Neural cell (in vitro differentiated cells): ENCODE measurements at regions not wholly inside any gene's neighbourhood (a gene's known extent, or its start where the extent isn't known, plus 50 kb on each side); places are given as distances from the start of the nearest gene placed in this dataset.

ENCODE experiments used
- H2AFZ ChIP-seq: fragments of 200-600, 300-800 bp; sonication (generic), shearing (Covaris generic); 2 replicates; pipeline ENCODE4 v1.6.0; 2014; ENCODE audit warnings: low read depth, mild to moderate bottlenecking, antibody characterized with exemption, low read length, moderate library complexity
- H3F3A ChIP-seq: fragments of 200-600 bp; shearing (Covaris generic); 2 replicates; pipeline ENCODE4 v1.6.1; 2016; ENCODE audit warnings: mild to moderate bottlenecking, moderate library complexity, mixed read lengths, antibody characterized with exemption, low read length; ENCODE audit not compliant: insufficient read depth, poor library complexity, severe bottlenecking
- H3K27ac ChIP-seq: fragments of 200-600, 300-800 bp; sonication (generic), shearing (Covaris generic); 2 replicates; pipeline ENCODE4 v1.5.1; 2014; ENCODE audit warnings: mild to moderate bottlenecking, low read length, moderate library complexity
- H3K27me3 ChIP-seq: fragments of 300-800, 200-600 bp; sonication (generic), shearing (Covaris generic); 2 replicates; pipeline ENCODE4 v1.6.0; 2014; ENCODE audit warnings: mild to moderate bottlenecking, low read depth, low read length, moderate library complexity; ENCODE audit not compliant: insufficient read depth
- H3K36me3 ChIP-seq: fragments of 300-800, 200-600 bp; sonication (generic), shearing (Covaris generic); 2 replicates; pipeline ENCODE4 v1.5.1; 2014; ENCODE audit warnings: mild to moderate bottlenecking, antibody characterized with exemption, low read length, moderate library complexity; ENCODE audit not compliant: insufficient read depth
- H3K4me2 ChIP-seq: fragments of 300-800, 200-600 bp; sonication (generic), shearing (Covaris generic); 2 replicates; pipeline ENCODE4 v1.6.0; 2014; ENCODE audit warnings: mild to moderate bottlenecking, low read length
- H3K4me3 ChIP-seq: fragments of 300-800, 200-600 bp; sonication (generic), shearing (Covaris generic); 2 replicates; pipeline ENCODE4 v1.5.1; 2014; ENCODE audit warnings: mild to moderate bottlenecking, low read length, moderate library complexity
- H3K79me2 ChIP-seq: fragments of 200-600 bp; shearing (Covaris generic); replicated peaks from 2 replicates; pipeline ENCODE4 v1.6.0; 2014; ENCODE audit warnings: mild to moderate bottlenecking, low read length, moderate library complexity; ENCODE audit not compliant: insufficient read depth
- H3K9ac ChIP-seq: fragments of 300-800, 200-600 bp; sonication (generic), shearing (Covaris generic); 2 replicates; pipeline ENCODE4 v1.6.1; 2016; ENCODE audit warnings: mild to moderate bottlenecking, low read length, mixed read lengths
- H3K9me2 ChIP-seq: fragments of 200-600 bp; shearing (Covaris generic); 2 replicates; pipeline ENCODE4 v1.6.1; 2016; ENCODE audit warnings: mild to moderate bottlenecking, low read length, mixed read lengths; ENCODE audit not compliant: insufficient read depth
- H3K9me3 ChIP-seq: fragments of 200-600, 300-800 bp; sonication (generic), shearing (Covaris generic); 2 replicates; pipeline ENCODE4 v1.6.1; 2016; ENCODE audit warnings: mild to moderate bottlenecking, mixed run types, low read length, moderate library complexity, mixed read lengths
- H4K20me1 ChIP-seq: fragments of 200-600 bp; shearing (Covaris generic); 2 replicates; pipeline ENCODE4 v1.6.1; 2016; ENCODE audit warnings: mild to moderate bottlenecking, mixed run types; ENCODE audit not compliant: insufficient read depth
- CTCF ChIP-seq: fragments of 450-650 bp; IDR thresholded peaks from 2 replicates; pipeline ENCODE4 v1.5.1; 2014; ENCODE audit warnings: antibody characterized with exemption, mild to moderate bottlenecking, moderate library complexity; ENCODE audit not compliant: poor library complexity, severe bottlenecking
- EP300 ChIP-seq: fragments of 450-650 bp; conservative IDR thresholded peaks from 2 replicates; pipeline ENCODE4 v1.6.1; 2014; ENCODE audit warnings: antibody characterized with exemption, mild to moderate bottlenecking, moderate library complexity; ENCODE audit not compliant: poor library complexity, severe bottlenecking
- EZH2 ChIP-seq: fragments of 200-600, 300-800 bp; shearing (Covaris generic), sonication (generic); IDR thresholded peaks from 2 replicates; pipeline ENCODE4 v1.6.1; 2014; ENCODE audit warnings: antibody characterized with exemption, low read length, borderline replicate concordance, mild to moderate bottlenecking; ENCODE audit not compliant: insufficient read depth, poor library complexity, severe bottlenecking
- MXI1 ChIP-seq: fragments of 450-650 bp; conservative IDR thresholded peaks from 2 replicates; pipeline ENCODE4 v1.6.1; 2014; ENCODE audit warnings: antibody characterized with exemption, mild to moderate bottlenecking; ENCODE audit not compliant: poor library complexity, severe bottlenecking
- POLR2AphosphoS5 ChIP-seq: IDR thresholded peaks from 2 replicates; pipeline ENCODE4 v1.6.1; 2012
- RAD21 ChIP-seq: fragments of 450-650 bp; conservative IDR thresholded peaks from 2 replicates; pipeline ENCODE4 v1.6.1; 2014; ENCODE audit warnings: antibody characterized with exemption, mild to moderate bottlenecking, moderate library complexity
- REST ChIP-seq: IDR thresholded peaks from 2 replicates; pipeline ENCODE4 v1.6.1; 2012; ENCODE audit warnings: borderline replicate concordance
- SMC3 ChIP-seq: fragments of 450-650 bp; conservative IDR thresholded peaks from 2 replicates; pipeline ENCODE4 v1.6.1; 2014; ENCODE audit warnings: antibody characterized with exemption, mild to moderate bottlenecking, moderate library complexity; ENCODE audit not compliant: poor library complexity
- TAF1 ChIP-seq: IDR thresholded peaks from 2 replicates; pipeline ENCODE4 v1.6.1; 2012; ENCODE audit warnings: low read depth

GRCh38 chr5:67648201-67648671 lies 451.6 kb upstream of the CD180 start:
- Histone ChIP-seq H3K27ac (no peak overlapping the region), H3K9me3 (no peaks in the 10 kb centered on the region), H3K79me2 (no peaks in the 10 kb centered on the region), H3K27me3 (no peaks in the 10 kb centered on the region), H3F3A (no peaks in the 10 kb centered on the region), H3K9me2 (no peaks in the 10 kb centered on the region), H3K4me2 (no peak overlapping the region), H3K4me3 (no peak overlapping the region), H4K20me1 (no peaks in the 10 kb centered on the region), H3K36me3 (no peaks in the 10 kb centered on the region), H2AFZ (no peak overlapping the region), H3K9ac (no peak overlapping the region)
- TF ChIP-seq EP300: no peak
- no peak for TF ChIP-seq EZH2
- no peak for TF ChIP-seq SMC3
- TF ChIP-seq POLR2AphosphoS5: no peak
- no peak for TF ChIP-seq CTCF
- no peak for TF ChIP-seq RAD21
- no peak for TF ChIP-seq MXI1
- TF ChIP-seq TAF1: no peak
- TF ChIP-seq REST: no peak

GRCh38 chr5:67647772-67648171 lies 451.2 kb upstream of the CD180 start:
- no peaks in the 10 kb centered on the region for H3K9me2 ChIP-seq
- TF ChIP-seq SMC3: no peak
- TF ChIP-seq TAF1: no peak
- no peak for TF ChIP-seq POLR2AphosphoS5
- TF ChIP-seq EP300: no peak
- no peak for TF ChIP-seq CTCF
- TF ChIP-seq MXI1: no peak
- no peak for TF ChIP-seq REST
- no peak for TF ChIP-seq EZH2
- no peak for TF ChIP-seq RAD21
- no peak overlapping the region for H3K27ac ChIP-seq
- H3K9me3 ChIP-seq: no peaks in the 10 kb centered on the region
- H3K36me3 ChIP-seq: no peaks in the 10 kb centered on the region
- no peak overlapping the region for H3K9ac ChIP-seq
- no peaks in the 10 kb centered on the region for H3K27me3 ChIP-seq
- no peaks in the 10 kb centered on the region for H3K79me2 ChIP-seq
- H4K20me1 ChIP-seq: no peaks in the 10 kb centered on the region
- no peak overlapping the region for H3K4me2 ChIP-seq
- no peak overlapping the region for H2AFZ ChIP-seq
- H3K4me3 ChIP-seq: no peak overlapping the region
- H3F3A ChIP-seq: no peaks in the 10 kb centered on the region
